Activated CD8-positive, alpha-beta T cell treated with anti-CD3 and anti-CD28 coated beads, Interleukin-2, amount 10 ng/mL, durations not matched to agents 7 days and 5 days (primary cell): ENCODE measurements at regions not wholly inside any gene's neighbourhood (a gene's known extent, or its start where the extent isn't known, plus 50 kb on each side); places are given as distances from the start of the nearest gene placed in this dataset.

Experiments used
- ATAC-seq: fragments of 150-1000 bp; cut with Tn5 transposase; one replicate; pipeline ENCODE4 v1.10.0; 2021; ENCODE audit warnings: moderate library complexity
- CTCF ChIA-PET: fragments of 350-600 bp; sonication (Branson Sonifier 250); formaldehyde crosslinking; loops from one replicate; lab custom pipeline; 2021; ENCODE audit warnings: antibody characterized with exemption; lab: Charles Lee
- POLR2A ChIA-PET: fragments of 350-600 bp; sonication (Branson Sonifier 250); formaldehyde crosslinking; loops from one replicate; lab custom pipeline; 2021; ENCODE audit warnings: antibody characterized with exemption; lab: Charles Lee
- DNase-seq: peaks from one replicate; pipeline ENCODE4 v3.0.0-alpha.2; 2020
- H3K27ac Mint-ChIP-seq: one replicate; pipeline ENCODE4 v1.8.0; 2021; ENCODE audit warnings: mild to moderate bottlenecking, mixed read lengths
- H3K27me3 Mint-ChIP-seq: one replicate; pipeline ENCODE4 v1.8.0; 2021; ENCODE audit warnings: low read depth, mixed read lengths
- H3K36me3 Mint-ChIP-seq: one replicate; pipeline ENCODE4 v1.8.0; 2021; ENCODE audit warnings: low read depth, mixed read lengths
- H3K4me1 Mint-ChIP-seq: one replicate; pipeline ENCODE4 v1.8.0; 2021; ENCODE audit warnings: low read depth, mixed read lengths
- H3K4me3 Mint-ChIP-seq: one replicate; pipeline ENCODE4 v1.8.0; 2021; ENCODE audit warnings: mild to moderate bottlenecking, mixed read lengths
- H3K9me3 Mint-ChIP-seq: one replicate; pipeline ENCODE4 v1.8.0; 2022; ENCODE audit warnings: mixed read lengths; ENCODE audit not compliant: insufficient read depth

GRCh38 chr6:163775313-163775712 is 360.8 kb downstream of the QKI start:
- no peak for DNase-seq
- Mint-ChIP-seq H3K27ac (no peak overlapping the region), H3K9me3 (no peaks in the 10 kb centered on the region), H3K4me1 (no peaks in the 10 kb centered on the region), H3K4me3 (no peak overlapping the region), H3K27me3 (peaks cover 4% of the 10 kb centered on the region), H3K36me3 (no peaks in the 10 kb centered on the region)
- ATAC-seq, result no peak
- ChIA-PET POLR2A (no interaction called here), CTCF (no interaction called here)

- H3K4me1 Mint-ChIP-seq, result no peaks in the 10 kb centered on the region
- no peak for ATAC-seq
- no peak overlapping the region for H3K27ac Mint-ChIP-seq
- no peak for DNase-seq
- CTCF ChIA-PET, result no interaction called here
- H3K36me3 Mint-ChIP-seq, result no peaks in the 10 kb centered on the region
- peaks cover 4% of the 10 kb centered on the region for H3K27me3 Mint-ChIP-seq
- no peaks in the 10 kb centered on the region for H3K9me3 Mint-ChIP-seq
- POLR2A ChIA-PET, result no interaction called here
- H3K4me3 Mint-ChIP-seq, result no peak overlapping the region
Observed at GRCh38 chr6:163774485-163774884, 360.0 kb downstream of the QKI start.

DNA sequence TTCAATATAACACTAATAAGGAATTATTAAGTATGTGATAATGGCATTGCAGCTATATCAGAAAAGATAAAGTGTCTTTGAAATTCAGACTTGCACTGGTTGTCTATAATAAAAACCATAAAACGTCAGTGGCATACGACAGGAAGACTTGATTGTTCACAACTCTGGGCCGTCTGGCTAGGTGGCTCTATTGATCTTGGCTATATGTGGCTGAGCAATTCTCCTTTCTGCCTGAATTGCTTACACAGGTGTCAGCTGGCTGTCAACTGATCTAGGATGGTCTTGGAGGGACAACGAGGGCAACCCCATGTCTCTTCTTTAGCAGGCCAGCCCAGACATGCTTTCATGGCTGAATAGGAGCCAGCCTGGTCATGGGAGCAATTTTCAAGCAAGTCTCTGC is 359.1 kb downstream of the QKI start:
- POLR2A ChIA-PET, result no interaction called here
- Mint-ChIP-seq H3K9me3 (no peaks in the 10 kb centered on the region), H3K4me3 (no peak overlapping the region), H3K27me3 (peaks cover 7% of the 10 kb centered on the region), H3K27ac (no peak overlapping the region), H3K36me3 (no peaks in the 10 kb centered on the region), H3K4me1 (no peaks in the 10 kb centered on the region)
- no peak for ATAC-seq
- CTCF ChIA-PET, result no interaction called here
- no peak for DNase-seq

GRCh38 chr6:163772701-163773100 is 358.2 kb downstream of the QKI start:
- Mint-ChIP-seq H3K9me3 (no peaks in the 10 kb centered on the region), H3K36me3 (no peaks in the 10 kb centered on the region), H3K4me3 (no peak overlapping the region), H3K27me3 (peaks cover 6% of the 10 kb centered on the region), H3K27ac (no peak overlapping the region), H3K4me1 (no peaks in the 10 kb centered on the region)
- no peak for DNase-seq
- ATAC-seq, result no peak
- POLR2A ChIA-PET, result no interaction called here
- CTCF ChIA-PET, result no interaction called here

- ATAC-seq (no peak), DNase-seq (no peak)
- POLR2A ChIA-PET, result no interaction called here
- Mint-ChIP-seq H3K9me3 (no peaks in the 10 kb centered on the region), H3K4me3 (no peak overlapping the region), H3K27me3 (peaks cover 9% of the 10 kb centered on the region), H3K27ac (no peak overlapping the region), H3K4me1 (no peaks in the 10 kb centered on the region), H3K36me3 (no peaks in the 10 kb centered on the region)
- CTCF ChIA-PET, result no interaction called here
Observed at GRCh38 chr6:163771180-163771579, 356.7 kb downstream of the QKI start.

GRCh38 chr6:163768905-163769304 is 354.4 kb downstream of the QKI start:
- Mint-ChIP-seq H3K4me3 (no peak overlapping the region), H3K36me3 (no peaks in the 10 kb centered on the region), H3K27me3 (peaks cover 9% of the 10 kb centered on the region), H3K4me1 (no peaks in the 10 kb centered on the region), H3K27ac (no peak overlapping the region), H3K9me3 (no peaks in the 10 kb centered on the region)
- no peak for DNase-seq
- POLR2A ChIA-PET, result no interaction called here
- CTCF ChIA-PET, result no interaction called here
- no peak for ATAC-seq

DNA sequence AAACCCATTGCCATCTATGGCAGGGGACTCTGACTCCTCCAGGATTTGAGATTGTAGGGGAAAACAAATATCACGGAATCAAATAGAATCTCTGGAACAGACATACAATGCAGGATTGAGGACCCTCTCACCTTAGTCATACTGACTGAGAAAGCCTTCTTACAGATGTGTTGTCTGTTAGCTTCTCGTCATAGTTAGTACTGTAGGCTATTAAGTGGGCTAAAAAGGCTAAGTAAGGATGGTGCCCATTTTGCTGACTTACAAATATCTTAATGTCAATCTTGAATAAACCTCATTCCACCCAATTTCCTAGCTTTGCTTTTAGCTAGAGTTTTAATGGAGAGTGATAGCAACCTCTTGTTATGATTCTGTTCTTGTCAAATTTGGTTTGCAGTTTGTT is 352.4 kb downstream of the QKI start:
- no peak overlapping the region for H3K27ac Mint-ChIP-seq
- CTCF ChIA-PET, result no interaction called here
- no peaks in the 10 kb centered on the region for H3K9me3 Mint-ChIP-seq

DNA sequence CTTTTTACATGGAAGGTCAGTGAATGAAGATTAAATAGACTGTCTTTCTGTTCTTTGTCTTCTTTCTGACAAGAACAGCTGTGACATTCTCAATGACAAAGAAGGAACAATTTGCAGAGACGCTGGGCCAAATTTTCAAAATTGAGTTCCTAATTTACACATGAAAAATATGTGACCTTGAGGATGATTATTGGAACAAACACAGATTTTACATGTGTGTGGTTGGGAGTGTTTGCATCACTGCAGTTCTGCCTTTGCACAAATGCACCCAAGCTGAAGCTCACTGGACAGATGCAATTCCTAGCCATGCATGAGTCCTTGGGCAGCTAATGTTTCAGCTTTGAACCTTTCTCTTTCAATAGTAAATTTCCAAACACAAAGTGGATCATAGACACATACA is 350.8 kb downstream of the QKI start:
- ChIA-PET POLR2A (no interaction called here), CTCF (no interaction called here)
- no peak overlapping the region for H3K27ac Mint-ChIP-seq
- H3K27me3 Mint-ChIP-seq, result peaks cover 13% of the 10 kb centered on the region
- H3K9me3 Mint-ChIP-seq, result no peaks in the 10 kb centered on the region
- H3K4me1 Mint-ChIP-seq, result no peaks in the 10 kb centered on the region
- no peaks in the 10 kb centered on the region for H3K36me3 Mint-ChIP-seq
- no peak overlapping the region for H3K4me3 Mint-ChIP-seq
- no peak for DNase-seq
- no peak for ATAC-seq

More for the DNA sequence above, 352.4 kb downstream of the QKI start:
- no peaks in the 10 kb centered on the region for H3K4me1 Mint-ChIP-seq
- POLR2A ChIA-PET, result no interaction called here
- DNase-seq (no peak), ATAC-seq (no peak)
- no peaks in the 10 kb centered on the region for H3K36me3 Mint-ChIP-seq
- no peak overlapping the region for H3K4me3 Mint-ChIP-seq
- H3K27me3 Mint-ChIP-seq, result peaks cover 10% of the 10 kb centered on the region

DNA sequence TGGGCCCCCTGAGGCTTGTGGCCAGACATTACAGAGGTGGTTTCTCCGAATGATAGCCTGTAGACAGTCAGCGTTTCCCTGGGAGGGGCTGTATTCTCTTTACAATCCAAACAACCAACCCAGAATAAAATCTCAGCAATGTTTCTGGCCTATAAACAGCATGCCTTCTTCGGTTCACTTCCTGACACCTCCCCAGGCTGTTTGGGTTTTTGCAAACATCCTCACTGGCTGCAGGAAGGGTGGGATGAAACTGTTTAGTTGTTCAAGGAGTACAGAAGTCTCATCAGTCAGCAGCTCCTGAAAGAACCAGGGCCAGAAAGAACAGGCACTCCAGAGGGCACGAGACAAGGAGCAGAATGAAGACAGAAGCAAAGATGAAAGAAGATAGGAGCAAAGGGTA is 350.0 kb downstream of the QKI start:
- H3K4me3 Mint-ChIP-seq, result no peak overlapping the region
- H3K4me1 Mint-ChIP-seq, result no peaks in the 10 kb centered on the region
- no peaks in the 10 kb centered on the region for H3K9me3 Mint-ChIP-seq
- ATAC-seq (no peak), DNase-seq (no peak)
- ChIA-PET CTCF (no interaction called here), POLR2A (no interaction called here)
- H3K36me3 Mint-ChIP-seq, result no peaks in the 10 kb centered on the region
- H3K27ac Mint-ChIP-seq, result no peak overlapping the region
- H3K27me3 Mint-ChIP-seq, result peaks cover 13% of the 10 kb centered on the region

GRCh38 chr6:163761481-163761880 is 347.0 kb downstream of the QKI start:
- CTCF ChIA-PET, result no interaction called here
- Mint-ChIP-seq H3K9me3 (no peaks in the 10 kb centered on the region), H3K4me3 (no peak overlapping the region), H3K36me3 (no peaks in the 10 kb centered on the region), H3K27ac (no peak overlapping the region), H3K4me1 (no peaks in the 10 kb centered on the region), H3K27me3 (peaks cover 10% of the 10 kb centered on the region)
- DNase-seq (no peak), ATAC-seq (no peak)
- POLR2A ChIA-PET, result no interaction called here

DNA sequence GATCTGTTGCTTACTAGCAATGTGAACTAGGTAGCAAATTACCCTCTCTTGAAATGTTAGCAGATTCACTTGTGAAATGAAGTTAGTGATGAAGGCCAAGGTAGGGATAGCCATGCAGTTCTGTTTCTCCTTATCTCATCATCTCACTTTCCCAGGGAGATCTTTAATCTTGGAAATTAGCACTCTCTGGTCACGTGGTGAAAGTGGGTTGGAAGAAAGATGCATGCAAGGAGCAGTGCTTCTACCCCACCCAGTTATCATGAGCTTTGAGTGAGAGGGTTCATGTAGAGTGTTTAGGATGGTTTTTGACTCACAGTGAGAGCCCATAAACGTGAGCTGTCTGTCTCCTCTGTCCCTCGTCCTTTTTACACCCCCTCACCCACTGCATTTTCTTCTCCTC is 346.3 kb downstream of the QKI start:
- DNase-seq (no peak), ATAC-seq (no peak)
- Mint-ChIP-seq H3K9me3 (no peaks in the 10 kb centered on the region), H3K27ac (no peak overlapping the region), H3K27me3 (peaks cover 12% of the 10 kb centered on the region), H3K4me3 (no peak overlapping the region), H3K36me3 (no peaks in the 10 kb centered on the region), H3K4me1 (no peaks in the 10 kb centered on the region)
- ChIA-PET CTCF (no interaction called here), POLR2A (no interaction called here)

- CTCF ChIA-PET, result no interaction called here
- Mint-ChIP-seq H3K9me3 (no peaks in the 10 kb centered on the region), H3K4me3 (no peak overlapping the region), H3K36me3 (no peaks in the 10 kb centered on the region), H3K4me1 (no peaks in the 10 kb centered on the region), H3K27ac (no peak overlapping the region), H3K27me3 (peaks cover 14% of the 10 kb centered on the region)
- no peak for ATAC-seq
- no peak for DNase-seq
- POLR2A ChIA-PET, result no interaction called here
Observed at GRCh38 chr6:163759542-163759941, 345.0 kb downstream of the QKI start.

GRCh38 chr6:163757520-163757919 is 343.0 kb downstream of the QKI start:
- Mint-ChIP-seq H3K27ac (no peak overlapping the region), H3K27me3 (peaks cover 14% of the 10 kb centered on the region), H3K4me3 (no peak overlapping the region), H3K36me3 (no peaks in the 10 kb centered on the region), H3K9me3 (peaks cover 2% of the 10 kb centered on the region), H3K4me1 (peaks cover 6% of the 10 kb centered on the region)
- ChIA-PET POLR2A (no interaction called here), CTCF (no interaction called here)
- DNase-seq, result no peak
- ATAC-seq, result no peak
